ENCODE measurements at regions not wholly inside any gene's neighbourhood (a gene's known extent, or its start where the extent isn't known, plus 50 kb on each side); places are given as distances from the start of the nearest gene placed in this dataset.

DNA sequence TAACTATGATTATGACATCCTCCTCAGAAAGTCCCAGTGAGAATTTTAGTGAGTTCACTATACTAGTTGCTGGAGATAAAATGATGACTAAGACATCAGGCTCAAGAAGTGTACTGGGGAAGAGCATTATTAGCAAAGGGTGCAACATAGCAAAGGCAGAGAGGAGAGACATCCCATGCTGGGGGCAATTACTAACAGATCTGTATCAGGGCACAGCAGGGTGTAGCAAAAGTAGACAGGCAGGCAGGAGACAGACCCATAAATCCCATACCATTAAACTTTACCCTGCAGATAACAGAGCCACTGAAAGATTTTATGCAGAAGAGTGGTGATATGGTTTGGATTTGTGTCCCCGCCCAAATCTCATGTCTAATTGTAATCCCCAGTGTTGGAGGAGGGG is 161.7 kb downstream of the SP3 start:
- Histone ChIP-seq H3K9me2 (replicated peaks; ENCODE audit: insufficient read depth, low read length) (no peaks in the 10 kb centered on the region), H3K27ac (ENCODE audit: low read length) (no peak overlapping the region), H3K79me2 (ENCODE audit: low read length) (no peaks in the 10 kb centered on the region), H3K4me1 (ENCODE audit: low read length) (no peaks in the 10 kb centered on the region), H3K4me2 (ENCODE audit: low read depth, low read length) (no peak overlapping the region), H2AFZ (ENCODE audit: low read length) (no peak overlapping the region), H3K4me3 (ENCODE audit: low read length) (no peak overlapping the region), H3K27me3 (replicated peaks; ENCODE audit: insufficient read depth, low read length) (no peaks in the 10 kb centered on the region), H3K9ac (ENCODE audit: low read length) (no peak overlapping the region), H3F3A (ENCODE audit: insufficient read depth, low read length) (no peaks in the 10 kb centered on the region), H3K9me3 (replicated peaks; ENCODE audit: insufficient read depth, low read length) (no peaks in the 10 kb centered on the region), H3K36me3 (replicated peaks; ENCODE audit: insufficient read depth, low read length) (no peaks in the 10 kb centered on the region), H4K20me1 (ENCODE audit: insufficient read depth, low read length) (no peaks in the 10 kb centered on the region)
- TF ChIP-seq EZH2 (optimal IDR thresholded peaks at IDR 0.05; ENCODE audit: low read depth, low read length) (no peak), EZH2phosphoT487 (IDR thresholded peaks at IDR 0.05; ENCODE audit: low read length) (no peak), CTCF (IDR thresholded peaks at IDR 0.05; ENCODE audit: low read length) (no peak)
- no peak for DNase-seq

- Histone ChIP-seq H3K4me2 (ENCODE audit: low read depth, low read length) (no peak overlapping the region), H4K20me1 (ENCODE audit: insufficient read depth, low read length) (no peaks in the 10 kb centered on the region), H3K9me3 (replicated peaks; ENCODE audit: insufficient read depth, low read length) (no peaks in the 10 kb centered on the region), H3K36me3 (replicated peaks; ENCODE audit: insufficient read depth, low read length) (no peaks in the 10 kb centered on the region), H2AFZ (ENCODE audit: low read length) (no peak overlapping the region), H3K27ac (ENCODE audit: low read length) (no peak overlapping the region), H3K79me2 (ENCODE audit: low read length) (no peaks in the 10 kb centered on the region), H3K4me1 (ENCODE audit: low read length) (no peaks in the 10 kb centered on the region), H3F3A (ENCODE audit: insufficient read depth, low read length) (no peaks in the 10 kb centered on the region), H3K27me3 (replicated peaks; ENCODE audit: insufficient read depth, low read length) (no peaks in the 10 kb centered on the region), H3K9ac (ENCODE audit: low read length) (no peak overlapping the region), H3K4me3 (ENCODE audit: low read length) (no peak overlapping the region), H3K9me2 (replicated peaks; ENCODE audit: insufficient read depth, low read length) (no peaks in the 10 kb centered on the region)
- no peak for DNase-seq
- TF ChIP-seq EZH2phosphoT487 (IDR thresholded peaks at IDR 0.05; ENCODE audit: low read length): no peak
- TF ChIP-seq EZH2 (optimal IDR thresholded peaks at IDR 0.05; ENCODE audit: low read depth, low read length): no peak
- TF ChIP-seq CTCF (IDR thresholded peaks at IDR 0.05; ENCODE audit: low read length): no peak
Observed at GRCh38 chr2:173806761-173807160, 158.4 kb downstream of the SP3 start.

DNA sequence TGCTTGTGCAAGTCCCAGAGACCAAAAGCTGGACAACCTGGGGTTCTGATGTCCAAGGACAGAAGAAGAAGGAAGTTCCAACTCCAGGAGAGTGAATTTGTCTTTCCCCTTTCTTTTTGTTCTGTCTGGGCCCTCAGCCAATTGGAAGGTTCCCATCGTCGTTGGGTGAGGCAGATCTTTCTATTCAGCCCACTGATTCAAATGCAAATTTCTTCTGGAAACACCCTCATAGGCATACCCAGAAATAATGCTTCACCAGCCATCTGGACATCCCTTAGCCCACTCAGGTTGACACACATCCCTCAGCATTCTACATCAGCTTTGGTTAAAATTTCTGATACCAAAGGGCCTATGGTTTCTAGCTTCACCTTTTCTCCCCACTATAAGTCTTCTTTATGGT is 156.5 kb downstream of the SP3 start:
- H3K9me2 ChIP-seq (replicated peaks; ENCODE audit: insufficient read depth, low read length): no peaks in the 10 kb centered on the region
- no peaks in the 10 kb centered on the region for H3K27me3 ChIP-seq (replicated peaks; ENCODE audit: insufficient read depth, low read length)
- no peak overlapping the region for H3K9ac ChIP-seq (ENCODE audit: low read length)
- H3K9me3 ChIP-seq (replicated peaks; ENCODE audit: insufficient read depth, low read length): no peaks in the 10 kb centered on the region
- H3K79me2 ChIP-seq (ENCODE audit: low read length): no peaks in the 10 kb centered on the region
- no peak overlapping the region for H3K4me2 ChIP-seq (ENCODE audit: low read depth, low read length)
- no peaks in the 10 kb centered on the region for H4K20me1 ChIP-seq (ENCODE audit: insufficient read depth, low read length)
- TF ChIP-seq EZH2 (optimal IDR thresholded peaks at IDR 0.05; ENCODE audit: low read depth, low read length) (no peak), CTCF (IDR thresholded peaks at IDR 0.05; ENCODE audit: low read length) (no peak), EZH2phosphoT487 (IDR thresholded peaks at IDR 0.05; ENCODE audit: low read length) (no peak)
- H3K36me3 ChIP-seq (replicated peaks; ENCODE audit: insufficient read depth, low read length): no peaks in the 10 kb centered on the region
- no peaks in the 10 kb centered on the region for H3K4me1 ChIP-seq (ENCODE audit: low read length)
- no peaks in the 10 kb centered on the region for H3F3A ChIP-seq (ENCODE audit: insufficient read depth, low read length)
- no peak overlapping the region for H2AFZ ChIP-seq (ENCODE audit: low read length)
- no peak overlapping the region for H3K27ac ChIP-seq (ENCODE audit: low read length)
- DNase-seq: no peak
- no peak overlapping the region for H3K4me3 ChIP-seq (ENCODE audit: low read length)
